T-helper 1 cell treated with Interleukin-12 subunit alpha and Interleukin-12 subunit beta and Interleukin-4 antibody, amounts not matched to agents 30 ng/mL and 1 ng/mL, for 36 hours (primary cell): ENCODE measurements at regions not wholly inside any gene's neighbourhood (a gene's known extent, or its start where the extent isn't known, plus 50 kb on each side); places are given as distances from the start of the nearest gene placed in this dataset.

Source experiments
- intact Hi-C: fragments of 100-400 bp; cut with micrococcal nuclease; formaldehyde crosslinking; loops from one replicate; pipeline ENCODE4 v1.15.1; 2024

GRCh38 chr1:47697616-47698335 lies 259.9 kb downstream of the FOXD2 start:
- intact Hi-C loops, result no loop called here

GRCh38 chr1:47699492-47700235 lies 261.8 kb downstream of the FOXD2 start:
- intact Hi-C loops, result no loop called here

DNA sequence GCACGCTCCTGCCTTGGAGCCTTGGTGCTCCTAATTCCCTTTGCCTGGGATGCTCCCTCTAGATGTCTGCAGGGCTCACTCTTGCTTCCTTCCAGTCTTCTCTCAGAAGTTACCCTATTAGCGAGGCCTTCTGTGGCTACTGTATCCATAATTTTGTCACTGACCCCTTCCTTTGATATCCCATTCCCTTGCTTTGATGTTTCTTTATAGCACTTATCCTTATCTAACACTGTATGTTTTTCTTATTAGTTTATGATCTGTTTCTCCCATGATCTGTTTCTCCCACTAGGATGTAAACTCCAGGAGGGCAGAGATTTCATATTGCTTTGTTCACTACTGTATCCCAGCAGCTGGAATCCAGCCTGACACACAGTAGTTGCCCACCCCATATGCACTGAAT lies 263.4 kb downstream of the FOXD2 start:
- intact Hi-C loops, result no loop called here

DNA sequence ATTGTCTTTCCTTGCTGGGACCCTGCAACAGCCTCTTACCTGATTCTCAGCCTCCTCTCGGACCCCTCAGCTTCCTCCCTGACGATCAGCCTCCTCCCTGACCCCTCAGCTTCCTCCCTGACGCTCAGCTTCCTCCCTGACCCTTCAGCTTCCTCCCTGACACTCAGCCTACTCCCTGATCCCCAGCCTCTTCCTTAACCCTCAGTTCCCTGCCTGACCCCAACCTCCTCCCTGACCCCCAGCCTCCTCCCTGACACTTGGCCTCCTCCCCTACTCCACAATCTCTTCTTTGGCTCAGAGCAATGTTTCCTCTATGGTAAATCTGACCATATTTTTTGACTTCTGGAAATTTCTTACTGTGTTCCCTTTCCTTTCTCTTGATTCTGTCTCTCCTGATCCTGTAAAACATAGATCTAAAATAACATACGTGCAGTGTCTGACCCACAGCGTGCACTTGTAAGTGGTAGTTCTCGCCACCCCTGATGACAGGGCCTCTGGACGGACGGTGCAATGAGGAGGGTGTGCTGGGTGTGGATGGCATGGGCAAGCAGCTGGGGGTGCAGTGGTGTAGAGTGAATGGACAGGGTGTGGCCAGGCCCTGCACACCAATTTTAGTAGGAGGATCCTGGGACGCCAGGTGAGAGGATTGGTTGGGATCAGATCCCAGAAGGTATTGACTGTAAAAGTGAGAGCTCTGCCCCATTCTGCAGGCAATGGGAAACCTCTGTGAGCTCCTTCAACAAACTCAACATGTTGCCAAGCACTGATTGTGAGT lies 264.1 kb downstream of the FOXD2 start:
- intact Hi-C loops, result no loop called here

GRCh38 chr1:47703156-47703825 lies 265.4 kb downstream of the FOXD2 start:
- intact Hi-C loops, result no loop called here

DNA sequence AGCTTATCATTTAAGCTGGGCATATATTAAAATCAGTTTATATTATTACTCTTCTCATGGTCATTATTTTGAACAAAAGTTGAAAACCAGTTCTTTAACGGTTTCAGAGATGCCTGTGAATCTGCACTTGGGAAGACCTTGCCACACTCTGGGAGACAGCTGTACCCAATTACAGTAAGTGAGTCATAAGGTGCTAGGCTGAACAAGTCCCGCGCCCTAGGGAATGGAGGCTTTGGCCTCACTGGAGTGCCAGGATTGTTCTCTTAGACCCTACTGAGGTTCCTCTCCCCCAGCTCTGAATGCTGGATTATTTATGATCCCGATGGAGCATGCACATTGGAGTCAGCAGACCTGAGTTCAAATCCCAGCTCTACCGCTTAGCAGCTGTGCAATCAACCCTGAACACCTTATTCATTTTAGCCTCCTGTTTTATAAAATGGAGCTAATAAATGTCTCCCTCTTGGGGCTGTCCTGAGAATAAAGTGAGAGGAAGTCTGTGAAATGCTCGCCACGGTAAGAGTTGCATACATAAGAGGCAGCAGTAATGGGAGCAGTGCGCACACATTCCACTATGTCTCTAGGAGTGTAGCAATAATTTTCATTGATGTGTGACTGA lies 266.2 kb downstream of the FOXD2 start:
- intact Hi-C loops, result no loop called here

GRCh38 chr1:47705517-47706130 lies 267.8 kb downstream of the FOXD2 start:
- intact Hi-C loops, result no loop called here

DNA sequence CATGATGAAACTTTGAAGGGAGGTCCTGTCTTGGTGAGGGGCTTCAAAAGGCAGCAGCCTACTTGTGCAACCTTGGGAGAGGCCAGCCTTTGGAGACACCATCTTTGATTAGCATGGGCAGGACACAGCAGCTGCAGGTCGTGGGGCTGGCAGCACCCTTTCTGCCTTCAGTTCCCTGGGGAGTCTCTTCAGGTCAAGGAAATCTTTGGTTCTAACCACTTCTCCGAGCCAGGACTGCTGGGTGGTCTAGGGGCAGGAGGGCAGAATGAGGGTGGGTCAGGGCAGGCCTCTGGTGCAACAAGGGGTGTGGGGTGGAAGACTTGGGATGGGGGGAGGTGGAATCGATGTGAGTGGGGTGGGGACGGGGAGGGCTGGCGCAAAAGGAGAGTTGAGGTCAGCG lies 269.7 kb downstream of the FOXD2 start:
- intact Hi-C loops, result no loop called here

DNA sequence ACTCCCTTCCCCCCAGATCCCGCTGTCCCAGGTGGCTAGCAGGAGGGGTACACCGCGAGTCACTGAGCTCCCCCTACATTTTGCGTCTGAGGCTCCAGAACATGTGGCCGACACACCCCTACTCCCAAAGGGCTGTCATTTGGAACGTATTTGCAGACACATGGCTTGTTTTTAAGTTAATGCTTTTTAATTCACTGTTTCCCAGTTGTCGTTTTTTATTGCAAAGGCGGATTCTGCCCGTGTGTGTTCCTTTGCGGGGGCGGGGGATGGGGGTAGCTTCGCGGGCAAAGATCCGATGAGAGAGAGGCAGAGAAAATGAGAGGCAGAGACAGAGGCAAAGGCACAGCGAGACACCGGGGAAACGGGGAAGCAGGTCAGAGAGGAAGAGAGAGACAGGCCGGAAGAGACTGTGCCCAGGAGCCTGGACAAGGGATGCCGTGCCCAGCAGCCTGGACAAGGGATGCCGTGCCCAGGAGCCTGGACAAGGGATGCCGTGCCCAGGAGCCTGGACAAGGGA lies 270.2 kb downstream of the FOXD2 start:
- intact Hi-C loops, result no loop called here

DNA sequence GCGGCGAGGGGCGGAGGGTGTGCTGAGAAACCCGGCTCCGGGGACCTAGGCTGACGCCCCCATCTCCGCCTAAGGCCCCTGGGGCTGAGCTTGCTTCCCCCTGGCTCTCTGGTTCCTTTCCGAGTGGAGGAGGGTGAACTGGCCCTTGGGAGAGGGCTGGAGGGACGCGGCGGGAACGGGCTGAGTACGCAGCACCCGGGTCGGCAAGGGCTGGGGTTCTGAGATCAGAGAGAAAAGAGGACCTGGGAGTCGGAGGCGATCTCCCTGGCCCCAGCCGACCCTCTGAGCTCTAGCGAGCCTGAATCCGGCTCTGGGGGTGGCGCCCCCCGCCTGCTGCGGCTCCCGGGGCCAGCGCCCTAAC lies 270.8 kb downstream of the FOXD2 start:
- intact Hi-C loops, result no loop called here

- intact Hi-C loops, result no loop called here
These were observed 271.4 kb downstream of the FOXD2 start for GRCh38 chr1:47709019-47709871.

DNA sequence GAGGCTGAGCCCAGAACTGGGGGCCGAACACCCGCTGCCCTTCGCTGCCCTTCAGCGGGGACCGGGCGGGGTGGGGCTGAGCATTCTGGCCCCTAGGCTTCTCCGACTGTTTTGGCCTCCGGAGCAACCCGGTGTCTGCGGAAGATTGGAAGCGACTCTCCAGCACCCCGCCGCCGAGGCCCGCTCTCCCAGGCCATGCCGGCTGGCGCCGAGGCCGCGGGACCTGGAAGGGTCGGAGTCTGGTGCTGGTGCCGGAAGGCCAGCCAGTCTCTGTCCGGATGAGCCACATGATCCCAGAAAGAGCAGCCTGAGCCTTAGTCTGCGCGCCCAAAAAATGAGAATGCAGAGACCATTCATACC lies 272.0 kb downstream of the FOXD2 start:
- intact Hi-C loops, result loop anchor here (1.0 to 5.0 kb wide), 6 partner anchors 274 to 533 kb away; partner anchors contain the start of gene TAL1

- intact Hi-C loops, result loop anchor here (1.0 to 5.0 kb wide), 6 partner anchors 274 to 533 kb away; partner anchors contain the start of gene TAL1
These were observed 272.7 kb downstream of the FOXD2 start for GRCh38 chr1:47710329-47711071.
